ENCODE measurements at regions not wholly inside any gene's neighbourhood (a gene's known extent, or its start where the extent isn't known, plus 50 kb on each side); places are given as distances from the start of the nearest gene placed in this dataset.

GRCh38 chr13:53170910-53171309 is 142.3 kb downstream of the OLFM4 start:
- TF ChIP-seq CTCF (IDR thresholded peaks at IDR 0.05; ENCODE audit: control insufficient read depth, insufficient read depth, low read depth, low read length, missing control alignments), result no peak
- H3K4me3 ChIP-seq (ENCODE audit: control insufficient read depth, low read depth, low read length), result no peak overlapping the region
- no peak for DNase-seq (ENCODE audit: low read depth)

- TF ChIP-seq CTCF (IDR thresholded peaks at IDR 0.05; ENCODE audit: control insufficient read depth, insufficient read depth, low read depth, low read length, missing control alignments), result no peak
- DNase-seq (ENCODE audit: low read depth), result no peak
- no peak overlapping the region for H3K4me3 ChIP-seq (ENCODE audit: control insufficient read depth, low read depth, low read length)
Observed at GRCh38 chr13:53174545-53174944, 145.9 kb downstream of the OLFM4 start.

GRCh38 chr13:53180684-53181083 is 152.1 kb downstream of the OLFM4 start:
- H3K4me3 ChIP-seq (ENCODE audit: control insufficient read depth, low read depth, low read length), result no peak overlapping the region
- TF ChIP-seq CTCF (IDR thresholded peaks at IDR 0.05; ENCODE audit: control insufficient read depth, insufficient read depth, low read depth, low read length, missing control alignments), result no peak
- no peak for DNase-seq (ENCODE audit: low read depth)

- no peak for DNase-seq (ENCODE audit: low read depth)
- no peak overlapping the region for H3K4me3 ChIP-seq (ENCODE audit: control insufficient read depth, low read depth, low read length)
- no peak for TF ChIP-seq CTCF (IDR thresholded peaks at IDR 0.05; ENCODE audit: control insufficient read depth, insufficient read depth, low read depth, low read length, missing control alignments)
Observed at GRCh38 chr13:53182724-53183123, 154.1 kb downstream of the OLFM4 start.

- H3K4me3 ChIP-seq (ENCODE audit: control insufficient read depth, low read depth, low read length), result no peak overlapping the region
Observed at GRCh38 chr13:53188120-53188519, 159.5 kb downstream of the OLFM4 start.

GRCh38 chr13:53189162-53189561 is 160.5 kb downstream of the OLFM4 start:
- no peak for TF ChIP-seq CTCF (IDR thresholded peaks at IDR 0.05; ENCODE audit: control insufficient read depth, insufficient read depth, low read depth, low read length, missing control alignments)
- no peak for DNase-seq (ENCODE audit: low read depth)
- no peak overlapping the region for H3K4me3 ChIP-seq (ENCODE audit: control insufficient read depth, low read depth, low read length)

More at GRCh38 chr13:53188120-53188519, 159.5 kb downstream of the OLFM4 start:
- DNase-seq (ENCODE audit: low read depth), result no peak
- TF ChIP-seq CTCF (IDR thresholded peaks at IDR 0.05; ENCODE audit: control insufficient read depth, insufficient read depth, low read depth, low read length, missing control alignments), result no peak

GRCh38 chr13:53191091-53191490 is 162.5 kb downstream of the OLFM4 start:
- TF ChIP-seq CTCF (IDR thresholded peaks at IDR 0.05; ENCODE audit: control insufficient read depth, insufficient read depth, low read depth, low read length, missing control alignments), result no peak
- DNase-seq (ENCODE audit: low read depth), result no peak
- no peak overlapping the region for H3K4me3 ChIP-seq (ENCODE audit: control insufficient read depth, low read depth, low read length)

All from AG09309 (cell line).